NCI-H2227 (cell line): ENCODE measurements at regions not wholly inside any gene's neighbourhood (a gene's known extent, or its start where the extent isn't known, plus 50 kb on each side); places are given as distances from the start of the nearest gene placed in this dataset.
"Not testable (repeated sequence)": the region's sequence is repeated elsewhere in the genome, so short reads cannot be mapped to it uniquely, and the experiment has no call there.

Experiments used
- DNase-seq: peaks from one replicate; lab custom pipeline; 2025; ENCODE audit not compliant: unreplicated experiment; lab: John Stamatoyannopoulos, UW

GRCh38 chr20:22529150-22530019 lies 55.0 kb downstream of the FOXA2 start:
- DNase-seq = no peak

GRCh38 chr20:22526512-22527012 lies 57.8 kb downstream of the FOXA2 start:
- DNase-seq = no peak

- no peak for DNase-seq
Observed at GRCh38 chr20:22525821-22526220, 58.6 kb downstream of the FOXA2 start.

GRCh38 chr20:22525069-22525820 lies 59.1 kb downstream of the FOXA2 start:
- no peak for DNase-seq

- DNase-seq = no peak
Observed at GRCh38 chr20:22524393-22525015, 59.9 kb downstream of the FOXA2 start.

GRCh38 chr20:22523499-22524392 lies 60.6 kb downstream of the FOXA2 start:
- DNase-seq = no peak

GRCh38 chr20:22523128-22523498 lies 61.3 kb downstream of the FOXA2 start:
- no peak for DNase-seq

GRCh38 chr20:22522701-22523100 lies 61.7 kb downstream of the FOXA2 start:
- no peak for DNase-seq

GRCh38 chr20:22521940-22522339 lies 62.4 kb downstream of the FOXA2 start:
- not testable (repeated sequence) for DNase-seq

GRCh38 chr20:22520381-22520780 lies 64.0 kb downstream of the FOXA2 start:
- no peak for DNase-seq

- no peak for DNase-seq
Observed at GRCh38 chr20:22515264-22515663, 69.1 kb downstream of the FOXA2 start.

GRCh38 chr20:22513574-22513973 lies 70.8 kb downstream of the FOXA2 start:
- DNase-seq = no peak

GRCh38 chr20:22512911-22513489 lies 71.4 kb downstream of the FOXA2 start:
- no peak for DNase-seq

GRCh38 chr20:22511943-22512910 lies 72.1 kb downstream of the FOXA2 start:
- no peak for DNase-seq

GRCh38 chr20:22509843-22510147 lies 74.6 kb downstream of the FOXA2 start:
- no peak for DNase-seq

- DNase-seq = no peak
Observed at GRCh38 chr20:22509090-22509842, 75.1 kb downstream of the FOXA2 start.

- no peak for DNase-seq
Observed at GRCh38 chr20:22508426-22508825, 75.9 kb downstream of the FOXA2 start.

GRCh38 chr20:22507240-22507961 lies 77.0 kb downstream of the FOXA2 start:
- no peak for DNase-seq
